ES-I3 (cell line): ENCODE measurements at regions not wholly inside any gene's neighbourhood (a gene's known extent, or its start where the extent isn't known, plus 50 kb on each side); places are given as distances from the start of the nearest gene placed in this dataset.
"Not testable (repeated sequence)": the region's sequence is repeated elsewhere in the genome, so short reads cannot be mapped to it uniquely, and the experiment has no call there.

ENCODE experiments used
- H3K36me3 ChIP-seq: 2 replicates; pipeline ENCODE4 v1.6.1; 2013; ENCODE audit warnings: mild to moderate bottlenecking, low read length, control low read depth, moderate library complexity; ENCODE audit not compliant: insufficient read depth
- H3K4me1 ChIP-seq: 2 replicates; pipeline ENCODE4 v1.6.1; 2013; ENCODE audit warnings: mild to moderate bottlenecking, control low read depth, low read length; ENCODE audit not compliant: insufficient read depth
- H3K9ac ChIP-seq: 2 replicates; pipeline ENCODE4 v1.6.1; 2013; ENCODE audit warnings: low read depth, mild to moderate bottlenecking, low read length, moderate library complexity
- H3K9me3 ChIP-seq: 2 replicates; pipeline ENCODE4 v1.6.1; 2013; ENCODE audit warnings: mild to moderate bottlenecking, low read length, moderate library complexity; ENCODE audit not compliant: control insufficient read depth, insufficient read depth

GRCh38 chr7:91372323-91372722 lies 108.1 kb downstream of the FZD1 start:
- Histone ChIP-seq H3K9ac (no peak overlapping the region), H3K9me3 (no peaks in the 10 kb centered on the region), H3K4me1 (peaks cover 10% of the 10 kb centered on the region; the same call in 1 of the 2 replicates), H3K36me3 (no peaks in the 10 kb centered on the region; the same call in 1 of the 2 replicates)

DNA sequence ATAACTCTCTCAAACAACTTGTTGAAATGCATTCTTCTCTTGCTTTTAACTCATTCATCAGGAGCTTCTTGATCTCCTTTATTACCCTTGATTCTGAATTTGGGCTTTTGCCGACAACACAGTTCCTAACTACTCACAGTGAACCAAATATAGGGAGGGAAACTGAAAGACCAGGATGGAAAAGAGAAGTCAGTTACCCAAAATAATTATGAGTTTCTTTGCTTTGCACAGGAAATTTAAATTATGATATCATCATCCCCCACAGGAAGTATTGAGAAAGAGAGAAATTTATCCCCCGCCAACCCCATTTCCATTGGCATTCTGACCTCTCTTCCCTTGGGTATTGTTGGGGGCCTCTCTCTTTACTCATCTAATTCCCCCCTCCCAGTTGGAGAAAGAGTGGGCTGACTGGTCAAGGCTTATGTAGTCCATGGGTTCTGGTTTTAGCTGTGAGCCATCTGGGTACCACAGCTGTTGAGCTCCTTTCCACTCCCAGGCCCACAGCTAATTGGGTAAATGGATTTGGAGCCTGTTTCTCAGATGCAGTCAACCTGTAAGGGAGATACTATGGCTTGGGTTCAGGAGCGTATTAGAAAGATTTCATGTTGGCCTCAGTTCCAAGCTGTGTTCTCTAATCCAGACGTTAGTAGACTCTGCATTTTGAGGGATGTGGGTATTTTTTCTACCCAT lies 109.0 kb downstream of the FZD1 start:
- Histone ChIP-seq H3K4me1 (peaks cover 3% of the 10 kb centered on the region; the same call in 1 of the 2 replicates), H3K9me3 (no peaks in the 10 kb centered on the region), H3K36me3 (no peaks in the 10 kb centered on the region; the same call in 1 of the 2 replicates), H3K9ac (no peak overlapping the region)

GRCh38 chr7:91374321-91374989 lies 110.2 kb downstream of the FZD1 start:
- H3K36me3 ChIP-seq: no peaks in the 10 kb centered on the region; the same call in 1 of the 2 replicates
- H3K9me3 ChIP-seq: no peaks in the 10 kb centered on the region
- H3K9ac ChIP-seq: no peak overlapping the region
- no peaks in the 10 kb centered on the region; the same call in 1 of the 2 replicates for H3K4me1 ChIP-seq

GRCh38 chr7:91375378-91375777 lies 111.1 kb downstream of the FZD1 start:
- Histone ChIP-seq H3K4me1 (no peaks in the 10 kb centered on the region; the same call in 1 of the 2 replicates), H3K9ac (no peak overlapping the region), H3K9me3 (no peaks in the 10 kb centered on the region), H3K36me3 (no peaks in the 10 kb centered on the region; the same call in 1 of the 2 replicates)

DNA sequence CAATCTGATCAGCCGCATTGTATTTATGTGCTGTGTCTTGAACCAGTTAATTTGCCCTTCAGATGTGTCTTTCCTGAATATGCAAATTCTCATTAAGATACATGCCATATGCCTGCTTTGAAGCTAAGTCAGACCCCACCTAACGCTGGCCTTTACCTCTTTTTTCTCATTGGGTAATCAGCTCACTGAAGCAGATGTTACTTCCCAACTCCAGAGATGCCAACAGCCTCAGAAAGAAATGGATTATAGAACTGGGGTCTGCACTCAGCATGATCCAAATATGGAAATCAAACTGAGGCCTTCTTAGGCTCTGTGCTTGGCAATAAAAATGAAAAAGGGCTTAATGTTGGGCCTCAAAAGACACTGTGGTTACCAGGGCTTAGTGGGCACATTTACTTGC lies 113.9 kb downstream of the FZD1 start:
- no peak overlapping the region for H3K9ac ChIP-seq
- no peaks in the 10 kb centered on the region; the same call in 1 of the 2 replicates for H3K4me1 ChIP-seq
- H3K36me3 ChIP-seq: no peaks in the 10 kb centered on the region; the same call in 1 of the 2 replicates
- no peaks in the 10 kb centered on the region for H3K9me3 ChIP-seq

- H3K36me3 ChIP-seq: no peaks in the 10 kb centered on the region; the same call in 1 of the 2 replicates
- H3K9me3 ChIP-seq: no peaks in the 10 kb centered on the region
- H3K4me1 ChIP-seq: no peaks in the 10 kb centered on the region; the same call in 1 of the 2 replicates
- no peak overlapping the region for H3K9ac ChIP-seq
These were observed 115.0 kb downstream of the FZD1 start for GRCh38 chr7:91379236-91379635.

GRCh38 chr7:91379991-91380390 lies 115.8 kb downstream of the FZD1 start:
- no peaks in the 10 kb centered on the region for H3K36me3 ChIP-seq
- no peaks in the 10 kb centered on the region for H3K9me3 ChIP-seq
- no peaks in the 10 kb centered on the region; the same call in 1 of the 2 replicates for H3K4me1 ChIP-seq
- H3K9ac ChIP-seq: no peak overlapping the region

DNA sequence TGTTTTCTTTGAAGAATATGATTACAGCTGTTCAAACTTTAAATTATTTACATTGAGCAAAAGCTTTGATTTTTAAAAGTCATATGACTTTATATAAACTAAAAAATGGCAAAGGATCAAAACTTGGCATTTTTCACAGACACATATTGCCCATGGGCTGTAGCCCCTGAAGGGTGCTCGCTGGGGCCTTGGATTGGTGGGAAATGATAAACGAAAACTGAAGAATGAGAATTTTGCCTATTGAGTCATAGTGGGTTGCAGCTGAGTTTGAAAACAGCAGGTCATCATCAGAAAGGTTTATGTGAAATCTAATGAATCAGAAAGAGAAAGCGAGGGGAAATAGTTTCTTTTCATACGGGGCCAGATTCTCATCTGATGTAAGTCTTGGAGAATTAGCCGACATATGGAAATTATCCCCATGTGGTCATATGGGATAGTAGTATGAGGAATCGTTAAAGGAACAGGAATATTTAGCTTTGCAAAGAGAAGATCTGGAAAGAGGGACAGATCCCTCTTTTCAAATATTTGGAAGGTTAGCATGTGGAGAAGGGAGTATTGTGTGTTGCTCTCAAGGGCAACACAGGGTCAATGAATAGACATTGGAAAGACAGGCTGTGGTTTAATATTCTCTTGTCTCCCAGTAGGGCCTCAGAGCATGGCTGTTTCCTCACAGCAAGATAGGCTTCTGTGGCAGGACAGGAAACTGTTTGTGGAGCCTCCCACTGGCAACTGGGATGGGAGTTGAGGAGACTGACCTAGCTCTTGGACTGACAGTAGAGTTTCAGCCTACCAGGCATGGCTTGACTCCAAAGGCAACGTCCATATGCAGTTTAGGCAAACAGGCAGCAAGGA lies 119.0 kb downstream of the FZD1 start:
- no peak overlapping the region for H3K9ac ChIP-seq
- H3K4me1 ChIP-seq: no peaks in the 10 kb centered on the region

DNA sequence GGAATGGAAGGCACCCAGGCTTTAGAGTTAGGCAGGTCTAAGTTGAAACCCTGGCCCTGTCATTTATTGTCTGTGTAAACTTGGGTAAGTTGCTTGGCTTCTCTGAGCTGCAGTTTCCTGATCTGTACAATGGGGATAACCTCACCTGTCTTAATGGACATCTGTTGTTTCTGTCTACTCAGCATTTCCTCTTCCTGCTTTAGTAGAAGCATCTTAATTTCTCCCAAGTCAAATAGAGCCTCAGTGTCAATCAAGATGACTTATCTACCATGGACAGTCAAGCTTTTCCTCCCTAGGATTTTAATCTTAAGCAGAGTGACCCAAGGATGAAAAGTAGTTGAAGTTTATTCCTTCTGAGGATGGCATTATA lies 119.7 kb downstream of the FZD1 start:
- H3K36me3 ChIP-seq: no peaks in the 10 kb centered on the region
- no peaks in the 10 kb centered on the region for H3K9me3 ChIP-seq
- no peak overlapping the region for H3K9ac ChIP-seq
- no peaks in the 10 kb centered on the region for H3K4me1 ChIP-seq

More for the DNA sequence above, 119.0 kb downstream of the FZD1 start:
- H3K36me3 ChIP-seq: no peaks in the 10 kb centered on the region
- no peaks in the 10 kb centered on the region for H3K9me3 ChIP-seq

DNA sequence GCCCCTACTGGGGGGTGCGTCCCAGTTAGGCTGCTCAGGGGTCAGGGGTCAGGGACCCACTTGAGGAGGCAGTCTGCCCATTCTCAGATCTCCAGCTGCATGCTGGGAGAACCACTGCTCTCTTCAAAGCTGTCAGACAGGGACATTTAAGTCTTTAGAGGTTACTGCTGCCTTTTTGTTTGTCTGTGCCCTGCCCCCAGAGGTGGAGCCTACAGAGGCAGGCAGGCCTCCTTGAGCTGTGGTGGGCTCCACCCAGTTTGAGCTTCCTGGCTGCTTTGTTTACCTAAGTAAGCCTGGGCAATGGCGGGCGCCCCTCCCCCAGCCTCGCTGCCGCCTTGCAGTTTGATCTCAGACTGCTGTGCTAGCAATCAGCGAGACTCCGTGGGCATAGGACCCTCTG lies 130.5 kb downstream of the FZD1 start:
- not testable (repeated sequence) for H3K9ac ChIP-seq, H3K36me3 ChIP-seq, H3K9me3 ChIP-seq, H3K4me1 ChIP-seq

DNA sequence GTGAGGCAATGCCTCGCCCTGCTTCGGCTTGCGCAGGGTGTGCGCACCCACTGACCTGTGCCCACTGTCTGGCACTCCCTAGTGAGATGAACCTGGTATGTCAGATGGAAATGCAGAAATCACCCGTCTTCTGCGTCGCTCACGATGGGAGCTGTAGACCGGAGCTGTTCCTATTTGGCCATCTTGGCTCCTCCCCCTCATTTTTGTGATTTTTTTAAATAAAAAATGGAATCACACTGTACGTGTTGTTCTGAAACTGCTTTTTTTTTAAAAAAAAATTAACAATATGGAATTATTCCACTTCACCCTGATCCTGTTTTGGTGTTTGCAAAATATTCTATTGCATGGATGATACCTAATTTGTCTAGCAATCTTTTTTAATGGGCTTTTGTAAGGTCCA lies 131.1 kb downstream of the FZD1 start:
- H3K4me1 ChIP-seq, H3K9me3 ChIP-seq, H3K36me3 ChIP-seq: not testable (repeated sequence)
- H3K9ac ChIP-seq: peak overlapping the region; percentile 28; the same call in 1 of the 2 replicates

DNA sequence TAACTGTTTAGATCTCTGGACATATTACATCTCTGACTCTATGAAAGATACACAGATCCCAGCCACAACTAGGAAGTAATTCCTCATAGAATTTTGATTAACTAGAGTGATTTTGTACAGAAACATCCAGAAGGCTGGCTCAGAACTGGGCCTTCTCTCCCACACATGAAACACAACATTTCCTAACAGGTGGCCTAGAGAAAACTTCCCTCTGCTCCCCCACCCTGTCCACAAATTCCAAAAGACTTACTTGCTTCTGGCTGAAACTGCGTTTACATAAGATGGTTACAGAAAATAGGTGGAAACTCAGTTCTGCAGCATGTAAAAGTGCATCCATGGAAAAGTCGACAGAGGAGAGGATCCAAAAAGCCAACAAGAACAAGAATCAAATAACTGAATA lies 132.9 kb downstream of the FZD1 start:
- Histone ChIP-seq H3K9me3 (no peaks in the 10 kb centered on the region), H3K36me3 (no peaks in the 10 kb centered on the region), H3K9ac (no peak overlapping the region), H3K4me1 (no peaks in the 10 kb centered on the region)

DNA sequence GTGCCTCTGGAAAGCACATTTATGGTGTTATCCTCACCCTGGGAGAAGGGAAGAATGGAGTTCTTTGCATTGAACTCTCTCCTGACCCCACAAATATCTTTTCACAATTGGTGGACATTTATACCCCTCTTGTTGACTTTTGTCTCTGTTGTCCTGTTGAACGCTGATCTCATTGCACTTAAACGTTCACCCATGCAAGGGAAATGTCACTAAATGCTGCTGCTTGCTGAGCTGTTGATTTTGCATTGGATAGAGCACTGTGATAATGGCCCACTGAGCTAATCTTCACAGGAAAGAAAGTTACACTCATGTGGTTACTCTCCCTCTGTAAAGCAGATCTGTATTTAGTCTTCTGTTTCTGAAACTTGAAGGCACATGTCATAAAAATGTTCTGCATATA lies 133.4 kb downstream of the FZD1 start:
- H3K36me3 ChIP-seq: no peaks in the 10 kb centered on the region
- H3K4me1 ChIP-seq: no peaks in the 10 kb centered on the region
- H3K9ac ChIP-seq: no peak overlapping the region
- no peaks in the 10 kb centered on the region for H3K9me3 ChIP-seq

DNA sequence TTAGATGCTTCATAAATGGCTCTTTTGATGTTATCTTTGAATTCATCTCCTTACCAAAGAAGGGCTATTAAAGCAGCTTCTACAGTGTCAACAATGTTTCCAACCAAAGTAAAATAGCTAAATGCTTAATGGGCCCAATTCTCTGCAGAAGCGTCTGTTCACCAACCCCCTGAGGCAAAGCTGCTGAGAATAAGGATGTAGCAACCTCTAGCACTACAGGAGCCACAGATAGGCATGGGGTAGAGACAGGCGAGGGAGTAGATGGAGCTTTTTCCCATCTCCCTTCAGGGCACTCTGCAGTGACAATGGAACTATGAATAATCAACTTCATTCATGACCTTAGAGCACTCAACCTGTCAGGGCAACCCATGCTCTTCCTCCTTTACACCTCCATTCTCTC lies 134.1 kb downstream of the FZD1 start:
- H3K9me3 ChIP-seq: no peaks in the 10 kb centered on the region
- no peaks in the 10 kb centered on the region for H3K36me3 ChIP-seq
- H3K4me1 ChIP-seq: no peaks in the 10 kb centered on the region
- no peak overlapping the region for H3K9ac ChIP-seq
